Stimulated activated naive CD8-positive, alpha-beta T cell treated with anti-CD3 and anti-CD28 coated beads, Interleukin-15, amount 100 ng/mL, for 72 hours (primary cell): ENCODE measurements at regions not wholly inside any gene's neighbourhood (a gene's known extent, or its start where the extent isn't known, plus 50 kb on each side); places are given as distances from the start of the nearest gene placed in this dataset.

Experiments
- ATAC-seq: fragments of 150-1000 bp; cut with Tn5 transposase; 2 replicates; pipeline ENCODE4 v1.10.0; 2021; ENCODE audit warnings: mild to moderate bottlenecking, moderate library complexity
- DNase-seq, 2 donors: peaks; one replicate each; pipeline ENCODE4 v3.0.0; 2021 to 2022
- H3K27ac Mint-ChIP-seq, 2 donors: one replicate each; pipeline ENCODE4 v1.8.0; 2022; ENCODE audit warnings: mild to moderate bottlenecking in 2 of 2, mixed read lengths in 2 of 2, moderate library complexity in 2 of 2
- H3K27me3 Mint-ChIP-seq: one replicate; pipeline ENCODE4 v1.8.0; 2022; ENCODE audit warnings: mixed read lengths
- H3K4me1 Mint-ChIP-seq: one replicate; pipeline ENCODE4 v1.8.0; 2022; ENCODE audit warnings: mild to moderate bottlenecking, mixed read lengths
- H3K4me3 Mint-ChIP-seq, 2 donors: one replicate each; pipeline ENCODE4 v1.8.0; 2022; ENCODE audit warnings: mild to moderate bottlenecking in 2 of 2, mixed read lengths in 2 of 2, moderate library complexity in 1 of 2
- H3K9me3 Mint-ChIP-seq, 2 donors: one replicate each; pipeline ENCODE4 v1.8.0; 2022; ENCODE audit warnings: mixed read lengths in 2 of 2

DNA sequence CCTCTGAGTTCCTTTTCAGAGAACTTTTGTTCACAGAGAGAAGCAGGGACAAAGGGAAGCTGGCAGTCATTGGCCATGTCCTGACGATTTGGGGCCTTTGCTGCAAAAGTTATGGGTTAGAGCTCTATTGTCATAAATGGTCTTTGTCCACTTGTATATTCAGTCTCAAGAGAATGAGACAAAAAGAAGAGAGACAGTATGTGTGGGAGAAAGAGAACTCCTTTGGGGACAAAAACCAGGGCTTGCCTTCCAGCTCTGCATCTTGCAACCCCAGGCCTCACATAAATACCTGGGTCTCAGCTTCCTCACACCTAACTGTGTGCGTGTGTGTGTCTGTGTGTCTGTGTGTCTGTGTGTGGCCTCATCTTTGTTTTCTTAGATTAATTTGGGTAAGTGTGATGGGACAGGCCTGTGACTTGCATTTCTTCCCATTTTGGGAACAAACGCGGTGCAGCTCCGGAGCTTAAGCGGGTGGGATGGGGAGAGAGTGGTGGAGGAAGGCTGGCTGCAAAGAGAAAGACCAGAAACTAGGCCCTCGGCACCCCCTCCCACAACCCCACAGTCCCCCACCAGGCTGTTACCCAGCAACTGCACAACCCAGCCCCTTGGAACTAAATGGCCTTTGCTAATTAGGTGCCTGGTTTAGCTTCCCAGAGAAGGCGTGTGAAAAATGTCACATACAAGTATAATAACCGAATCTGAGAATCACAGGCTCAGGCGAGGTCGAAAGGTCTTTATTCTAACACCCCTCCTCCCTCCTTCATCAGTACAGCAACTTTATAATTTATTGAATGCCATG, 376.9 kb downstream of the CDK5RAP2 start:
- no peak overlapping the region for H3K27ac Mint-ChIP-seq
- ATAC-seq: no peak

DNA sequence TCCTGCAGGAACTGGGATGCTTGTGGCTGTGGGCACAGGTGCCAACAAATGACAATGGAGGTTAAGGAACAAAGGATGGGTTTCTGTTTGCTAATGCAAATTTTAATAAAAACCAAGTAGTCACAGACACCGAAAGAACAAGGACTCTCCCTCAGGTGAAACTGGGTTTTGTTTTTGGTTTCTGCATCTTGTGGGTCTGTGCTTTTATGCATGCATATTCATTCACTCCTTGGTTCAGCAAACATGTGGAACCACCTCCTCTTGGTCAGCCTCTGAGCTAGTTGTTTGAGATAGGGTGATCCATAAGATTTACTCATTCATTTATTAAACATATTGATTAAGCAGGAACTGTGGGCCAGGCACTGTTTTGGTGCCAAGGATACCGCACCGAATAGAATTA, 381.9 kb downstream of the CDK5RAP2 start:
- DNase-seq: no peak
- no peak for ATAC-seq
- Mint-ChIP-seq H3K27me3 (peaks cover 6% of the 10 kb centered on the region), H3K9me3 (no peaks in the 10 kb centered on the region), H3K27ac (no peak overlapping the region), H3K4me1 (no peaks in the 10 kb centered on the region), H3K4me3 (no peak overlapping the region)

More for the DNA sequence above, 376.9 kb downstream of the CDK5RAP2 start:
- Mint-ChIP-seq H3K9me3 (no peaks in the 10 kb centered on the region), H3K4me3 (no peak overlapping the region), H3K4me1 (no peaks in the 10 kb centered on the region), H3K27me3 (no peaks in the 10 kb centered on the region)
- no peak for DNase-seq

DNA sequence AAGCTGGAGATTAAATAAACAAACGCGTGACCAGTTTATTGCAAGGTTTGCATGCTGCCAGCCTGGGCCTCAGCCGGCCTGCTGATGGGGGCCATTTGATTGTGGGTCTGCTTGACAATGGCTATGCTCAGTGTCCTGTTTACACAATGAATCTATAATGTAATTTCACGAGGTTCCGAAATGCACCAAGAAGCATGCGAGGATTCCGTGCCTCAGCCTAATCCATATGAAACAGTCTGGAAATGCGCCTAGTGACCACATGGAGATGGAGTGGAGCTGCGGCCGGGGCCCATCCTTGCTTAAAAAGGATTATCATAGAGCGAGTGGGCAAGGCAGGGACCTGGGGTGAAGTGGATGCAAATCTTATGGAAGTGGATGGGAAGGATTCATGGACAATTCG, 382.4 kb downstream of the CDK5RAP2 start:
- DNase-seq: no peak
- no peaks in the 10 kb centered on the region for H3K9me3 Mint-ChIP-seq

DNA sequence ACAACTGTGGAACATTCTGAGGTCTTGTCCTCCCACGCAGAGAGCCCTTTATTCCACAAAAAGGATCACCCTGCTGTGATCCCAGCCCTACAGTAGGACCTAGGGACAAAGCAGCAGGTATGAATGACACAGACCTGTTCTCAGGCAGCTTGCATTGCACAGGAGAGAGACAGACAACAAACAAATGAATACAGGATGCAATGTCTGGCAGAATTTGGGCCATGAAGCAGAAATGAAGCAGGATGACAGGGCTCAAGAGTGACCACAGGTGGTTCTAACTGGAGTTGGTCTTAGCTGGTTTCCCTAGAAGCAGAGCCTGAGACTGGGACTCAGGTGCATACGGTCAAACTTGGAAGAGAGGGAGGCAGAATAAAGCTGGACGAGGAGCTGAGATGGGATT, 388.8 kb downstream of the CDK5RAP2 start:
- H3K27me3 Mint-ChIP-seq: peaks cover 9% of the 10 kb centered on the region
- no peak overlapping the region for H3K4me3 Mint-ChIP-seq
- DNase-seq (no peak), ATAC-seq (no peak)
- no peaks in the 10 kb centered on the region for H3K4me1 Mint-ChIP-seq
- no peak overlapping the region for H3K27ac Mint-ChIP-seq
- H3K9me3 Mint-ChIP-seq: peaks cover 0 to 9% of the 10 kb centered on the region in 2 donors

More for the DNA sequence above, 382.4 kb downstream of the CDK5RAP2 start:
- Mint-ChIP-seq H3K4me3 (no peak overlapping the region), H3K4me1 (no peaks in the 10 kb centered on the region), H3K27ac (no peak overlapping the region), H3K27me3 (peaks cover 6% of the 10 kb centered on the region)
- ATAC-seq: no peak

DNA sequence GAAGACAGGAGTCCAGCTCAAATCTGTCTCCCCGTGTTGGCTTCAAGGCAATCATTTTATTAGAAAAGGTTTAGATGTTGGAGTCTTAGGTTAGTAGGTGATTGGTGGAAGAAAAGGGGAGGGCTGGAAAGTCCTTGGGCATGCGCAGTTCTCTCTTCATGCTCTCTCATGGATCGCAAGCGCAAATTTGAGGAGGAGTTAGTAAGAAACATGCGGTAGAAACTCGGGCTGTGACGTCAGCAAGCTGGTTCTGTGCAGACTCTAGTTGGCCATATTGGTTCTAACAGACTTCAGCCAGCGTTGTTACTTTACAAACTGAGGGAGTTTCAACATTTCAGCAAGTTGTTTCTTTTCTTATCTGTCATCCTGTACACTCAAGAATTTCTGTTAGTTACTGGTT, 392.2 kb downstream of the CDK5RAP2 start:
- no peak for ATAC-seq

DNA sequence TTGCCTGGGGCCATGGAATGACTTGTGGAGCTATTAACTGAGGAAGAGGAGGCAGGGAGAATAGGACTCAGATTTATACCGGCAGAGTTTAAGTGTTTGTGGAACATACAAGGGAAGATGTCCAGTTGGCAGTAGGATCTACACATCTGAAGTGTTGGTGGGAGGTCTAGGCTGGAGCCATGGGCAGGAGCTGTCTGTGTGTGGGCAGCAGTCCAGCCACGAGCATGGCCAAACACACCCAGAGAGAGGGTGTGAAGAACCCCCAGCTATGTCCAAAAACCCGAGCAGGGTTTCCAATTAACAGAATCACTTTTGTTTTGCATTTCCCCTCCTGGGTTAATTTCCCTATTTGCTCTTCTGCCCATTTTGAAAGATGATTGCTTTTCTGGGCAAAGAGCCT, 393.7 kb downstream of the CDK5RAP2 start:
- H3K27ac Mint-ChIP-seq: peak overlapping the region in 1 of 2 donors; percentile 38
- peaks cover 19% of the 10 kb centered on the region for H3K27me3 Mint-ChIP-seq
- DNase-seq: no peak
- no peaks in the 10 kb centered on the region for H3K4me1 Mint-ChIP-seq
- ATAC-seq: no peak
- no peak overlapping the region for H3K4me3 Mint-ChIP-seq
- H3K9me3 Mint-ChIP-seq: peaks cover 0 to 21% of the 10 kb centered on the region in 2 donors

More for the DNA sequence above, 392.2 kb downstream of the CDK5RAP2 start:
- no peak overlapping the region for H3K27ac Mint-ChIP-seq
- H3K4me1 Mint-ChIP-seq: no peaks in the 10 kb centered on the region
- H3K27me3 Mint-ChIP-seq: peaks cover 19% of the 10 kb centered on the region
- peaks cover 0 to 21% of the 10 kb centered on the region in 2 donors for H3K9me3 Mint-ChIP-seq
- H3K4me3 Mint-ChIP-seq: no peak overlapping the region
- DNase-seq: no peak

DNA sequence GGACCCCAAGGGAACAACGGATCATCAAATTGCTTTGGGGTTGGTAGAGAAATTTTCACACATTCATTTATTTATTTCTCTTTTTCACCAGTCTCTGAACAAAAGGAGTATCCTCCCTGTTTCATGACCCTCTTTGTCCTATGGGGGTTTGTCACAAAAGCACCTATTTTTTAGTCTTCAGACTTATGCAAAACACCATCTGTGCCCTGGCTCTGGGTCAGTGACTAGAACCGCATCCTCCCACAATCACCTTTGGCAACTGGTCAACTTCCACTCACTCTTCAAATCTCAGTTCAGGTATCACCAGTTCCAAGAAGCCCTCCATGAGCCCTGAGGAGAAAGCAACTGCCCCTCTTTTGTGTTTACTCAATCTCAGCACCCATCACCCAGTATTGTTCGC, 395.7 kb downstream of the CDK5RAP2 start:
- H3K27me3 Mint-ChIP-seq: peaks cover 33% of the 10 kb centered on the region
- H3K9me3 Mint-ChIP-seq: peaks cover 0 to 22% of the 10 kb centered on the region in 2 donors
- H3K4me3 Mint-ChIP-seq: no peak overlapping the region
- no peak overlapping the region for H3K27ac Mint-ChIP-seq
- H3K4me1 Mint-ChIP-seq: no peaks in the 10 kb centered on the region
- ATAC-seq (no peak), DNase-seq (no peak)

DNA sequence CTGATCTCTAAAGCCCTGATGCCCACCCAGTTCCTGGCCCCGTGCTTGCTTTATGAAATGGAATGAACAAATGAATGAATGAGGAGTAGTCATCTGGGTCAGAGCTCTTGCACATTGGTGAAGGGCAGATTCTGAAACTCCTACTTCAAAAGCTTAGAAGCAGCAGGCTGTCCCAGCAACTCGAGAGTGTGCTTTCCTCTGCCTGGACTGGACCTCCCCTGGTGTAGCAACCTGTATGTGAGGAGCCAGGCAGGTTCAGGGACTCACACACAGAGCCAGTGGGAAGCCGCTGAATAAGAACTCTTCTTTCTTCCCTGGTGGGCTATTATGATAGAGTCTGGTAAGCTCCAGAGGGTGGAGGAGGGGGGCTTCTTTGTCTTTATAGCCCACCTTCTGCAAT, 396.4 kb downstream of the CDK5RAP2 start:
- DNase-seq: no peak
- Mint-ChIP-seq H3K9me3 (peaks cover 0 to 27% of the 10 kb centered on the region in 2 donors), H3K27me3 (peaks cover 38% of the 10 kb centered on the region), H3K4me1 (no peaks in the 10 kb centered on the region), H3K27ac (no peak overlapping the region), H3K4me3 (no peak overlapping the region)
- no peak for ATAC-seq

DNA sequence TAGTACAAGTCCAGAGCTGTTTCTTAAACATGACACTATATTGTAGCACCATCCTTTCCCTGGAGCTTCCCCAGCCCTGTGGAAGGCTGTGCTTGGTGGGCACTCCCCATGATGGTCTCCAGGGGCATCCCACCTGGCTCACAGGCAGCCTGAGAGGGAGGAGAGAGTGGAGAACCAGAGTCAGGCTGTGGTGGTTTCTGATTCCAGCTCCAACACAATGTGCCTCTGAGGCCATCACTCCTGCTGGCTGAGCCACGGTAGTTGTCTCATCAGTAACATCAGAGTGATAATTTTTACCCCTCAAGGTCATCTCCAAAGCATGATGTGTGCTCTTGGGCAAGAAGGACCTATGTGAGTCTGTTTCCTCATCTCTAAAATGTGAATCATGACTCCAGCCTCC, 398.0 kb downstream of the CDK5RAP2 start:
- ATAC-seq: no peak
- DNase-seq: no peak
- H3K27ac Mint-ChIP-seq: no peak overlapping the region
- peaks cover 31% of the 10 kb centered on the region for H3K27me3 Mint-ChIP-seq
- no peaks in the 10 kb centered on the region for H3K4me1 Mint-ChIP-seq
- peaks cover 4 to 24% of the 10 kb centered on the region in 2 donors for H3K9me3 Mint-ChIP-seq
- no peak overlapping the region for H3K4me3 Mint-ChIP-seq

DNA sequence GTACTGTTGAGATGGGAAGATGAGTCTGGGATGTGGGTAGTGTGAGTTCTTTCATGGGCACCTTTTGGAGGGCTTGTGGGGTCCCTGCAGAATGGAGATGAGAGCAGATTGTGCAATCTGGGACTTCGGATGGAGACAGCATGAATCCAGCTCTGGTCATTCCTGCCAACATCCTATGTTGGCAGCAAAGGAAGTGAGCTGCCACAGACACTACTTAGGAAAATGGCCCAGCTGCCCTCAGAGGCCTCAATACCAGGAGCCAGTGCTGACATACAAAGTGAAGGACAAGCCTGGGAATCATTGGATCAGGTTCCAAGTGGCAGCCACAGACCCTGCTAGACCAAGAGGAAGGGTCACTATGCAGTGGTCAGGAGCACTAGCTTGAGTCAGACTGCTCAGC, 402.8 kb downstream of the CDK5RAP2 start:
- H3K27me3 Mint-ChIP-seq: peaks cover 21% of the 10 kb centered on the region
- peaks cover 4 to 20% of the 10 kb centered on the region in 2 donors for H3K9me3 Mint-ChIP-seq

DNA sequence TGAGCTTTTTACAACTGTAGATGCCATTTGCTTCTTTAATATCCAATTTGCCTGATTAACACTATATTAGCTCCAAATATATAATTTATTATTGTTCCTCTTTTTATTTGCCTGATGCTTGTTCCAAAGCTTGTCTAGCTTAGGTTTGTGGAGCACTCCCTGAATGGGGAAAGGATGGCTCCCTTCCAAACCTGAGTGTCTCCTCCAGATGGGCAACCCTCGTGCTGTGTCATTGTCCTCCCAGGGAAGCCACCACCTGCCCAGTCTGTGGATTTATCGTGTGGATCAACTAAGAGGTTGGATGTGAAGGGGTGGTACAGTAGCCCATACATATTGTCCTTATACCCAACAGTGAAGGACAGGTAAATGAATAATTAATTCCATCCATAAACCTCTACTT, 404.9 kb downstream of the CDK5RAP2 start:
- Mint-ChIP-seq H3K4me3 (no peak overlapping the region), H3K4me1 (no peaks in the 10 kb centered on the region), H3K27me3 (peaks cover 14% of the 10 kb centered on the region), H3K27ac (no peak overlapping the region), H3K9me3 (peaks cover 7 to 31% of the 10 kb centered on the region in 2 donors)
- ATAC-seq: no peak
- no peak for DNase-seq

More for the DNA sequence above, 402.8 kb downstream of the CDK5RAP2 start:
- H3K4me3 Mint-ChIP-seq: no peak overlapping the region
- no peak overlapping the region for H3K27ac Mint-ChIP-seq
- no peak for ATAC-seq
- H3K4me1 Mint-ChIP-seq: no peaks in the 10 kb centered on the region
- DNase-seq: no peak

DNA sequence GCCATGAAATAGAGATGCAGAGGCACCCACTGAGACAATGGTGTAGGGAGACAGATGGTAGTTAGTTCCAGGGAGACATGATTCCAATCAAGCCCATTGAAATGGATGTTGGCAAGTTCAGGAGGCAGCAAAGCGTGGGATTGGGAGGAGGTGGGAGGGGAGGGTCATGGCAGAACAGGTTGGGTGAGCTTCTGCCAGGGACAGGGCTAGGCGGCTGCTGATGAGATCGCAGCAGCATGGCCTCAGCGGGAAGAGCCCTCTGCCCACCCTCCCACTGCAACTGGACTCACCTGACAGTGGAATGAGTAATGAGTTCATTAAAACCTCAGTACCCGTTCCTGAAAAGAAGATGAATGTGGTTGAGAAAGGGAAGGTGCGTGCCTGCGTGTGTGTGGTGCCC, 418.2 kb downstream of the CDK5RAP2 start:
- H3K4me1 Mint-ChIP-seq: no peaks in the 10 kb centered on the region
- H3K4me3 Mint-ChIP-seq: no peak overlapping the region
- DNase-seq (no peak), ATAC-seq (no peak)
- H3K9me3 Mint-ChIP-seq: peaks cover 4 to 10% of the 10 kb centered on the region in 2 donors
- H3K27ac Mint-ChIP-seq: no peak overlapping the region
- H3K27me3 Mint-ChIP-seq: no peaks in the 10 kb centered on the region

DNA sequence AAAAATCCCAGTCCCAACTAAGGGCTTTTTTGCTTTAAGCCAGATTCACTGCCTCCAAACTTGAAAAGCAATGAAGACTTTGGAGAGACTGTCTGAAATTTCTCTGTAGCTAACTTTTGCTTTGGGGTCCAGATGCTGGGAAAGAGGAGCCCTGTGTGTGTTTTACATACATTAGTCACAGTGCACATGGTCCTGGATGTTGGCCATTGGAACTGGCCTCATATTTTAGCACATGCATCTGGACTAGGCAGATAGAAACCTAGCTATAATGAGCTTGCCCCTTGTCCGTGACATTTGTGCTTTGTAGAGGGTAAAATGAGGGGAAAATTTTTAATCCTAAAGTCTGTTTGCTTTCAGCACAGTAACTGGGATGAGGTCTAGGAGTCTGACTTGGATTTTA, 421.7 kb downstream of the CDK5RAP2 start:
- H3K9me3 Mint-ChIP-seq: peaks cover 4 to 11% of the 10 kb centered on the region in 2 donors
- DNase-seq (no peak), ATAC-seq (no peak)
- H3K27ac Mint-ChIP-seq: no peak overlapping the region
- H3K4me1 Mint-ChIP-seq: no peaks in the 10 kb centered on the region
- H3K4me3 Mint-ChIP-seq: no peak overlapping the region
- no peaks in the 10 kb centered on the region for H3K27me3 Mint-ChIP-seq

DNA sequence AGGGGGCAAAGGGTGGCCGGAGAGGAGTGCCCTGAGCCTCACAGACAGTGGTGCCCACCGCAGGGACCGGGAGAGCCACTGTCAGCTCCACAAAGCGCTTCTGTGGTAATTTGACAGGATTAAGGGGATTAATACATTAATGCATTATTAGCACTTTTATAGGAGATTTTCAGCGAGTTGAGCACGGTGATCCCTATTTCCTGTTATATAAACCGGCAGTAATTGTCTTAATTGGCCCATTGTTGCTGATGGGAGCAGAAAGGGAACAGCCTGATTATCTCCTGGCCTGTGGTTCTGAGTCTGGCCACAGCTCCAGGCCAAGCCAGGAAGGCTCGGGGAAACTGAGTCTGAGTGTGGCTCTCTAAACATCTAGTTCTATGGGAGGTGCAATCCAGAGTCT, 423.6 kb downstream of the CDK5RAP2 start:
- Mint-ChIP-seq H3K4me1 (no peaks in the 10 kb centered on the region), H3K4me3 (no peak overlapping the region), H3K27me3 (no peaks in the 10 kb centered on the region), H3K27ac (no peak overlapping the region), H3K9me3 (peaks cover 4 to 11% of the 10 kb centered on the region in 2 donors)
- ATAC-seq: no peak
- DNase-seq: no peak

DNA sequence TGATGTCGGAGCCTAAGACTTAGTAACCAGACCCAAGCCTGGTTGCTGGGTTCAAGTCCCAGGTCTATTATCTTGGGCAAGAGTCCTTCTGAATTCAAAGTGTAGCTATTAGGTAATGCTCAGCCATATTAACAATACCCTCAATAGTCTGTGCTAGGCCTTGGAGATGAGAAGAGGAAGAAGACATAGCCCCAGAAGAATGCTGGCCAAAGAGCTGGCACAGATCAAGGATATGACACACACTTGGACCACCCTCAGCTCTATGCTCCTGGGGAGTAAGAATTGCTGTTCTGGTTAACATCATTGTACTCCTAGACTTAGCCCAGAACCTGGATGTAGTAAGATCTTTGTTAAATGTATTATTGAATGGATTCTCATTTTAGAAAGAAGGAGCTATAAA, 426.7 kb downstream of the CDK5RAP2 start:
- Mint-ChIP-seq H3K4me1 (no peaks in the 10 kb centered on the region), H3K9me3 (peaks cover 0 to 5% of the 10 kb centered on the region in 2 donors), H3K27ac (no peak overlapping the region), H3K4me3 (no peak overlapping the region), H3K27me3 (no peaks in the 10 kb centered on the region)
- ATAC-seq: no peak
- DNase-seq: no peak

DNA sequence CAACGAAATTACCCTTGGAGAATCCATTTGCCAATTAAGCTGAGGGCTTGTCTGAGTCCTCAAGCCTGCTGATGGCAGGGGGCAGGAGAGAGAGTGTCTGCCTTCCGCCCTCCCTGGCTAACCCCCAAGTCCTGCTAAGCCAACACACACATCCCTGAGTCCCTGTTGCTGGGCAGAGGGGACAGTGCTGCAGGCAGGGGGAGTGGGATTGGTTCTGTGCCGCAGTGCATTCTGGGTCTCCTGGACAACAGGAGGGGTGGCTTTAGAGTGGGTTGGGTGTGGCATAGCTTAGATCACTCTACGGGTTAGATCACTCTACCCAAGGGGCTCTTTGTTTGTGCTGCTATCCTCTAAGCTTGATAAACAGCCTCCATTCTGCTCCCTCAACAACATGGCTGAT, 427.7 kb downstream of the CDK5RAP2 start:
- Mint-ChIP-seq H3K4me3 (no peak overlapping the region), H3K27me3 (no peaks in the 10 kb centered on the region), H3K4me1 (no peaks in the 10 kb centered on the region), H3K27ac (no peak overlapping the region), H3K9me3 (peaks cover 0 to 5% of the 10 kb centered on the region in 2 donors)
- DNase-seq (no peak), ATAC-seq (no peak)

DNA sequence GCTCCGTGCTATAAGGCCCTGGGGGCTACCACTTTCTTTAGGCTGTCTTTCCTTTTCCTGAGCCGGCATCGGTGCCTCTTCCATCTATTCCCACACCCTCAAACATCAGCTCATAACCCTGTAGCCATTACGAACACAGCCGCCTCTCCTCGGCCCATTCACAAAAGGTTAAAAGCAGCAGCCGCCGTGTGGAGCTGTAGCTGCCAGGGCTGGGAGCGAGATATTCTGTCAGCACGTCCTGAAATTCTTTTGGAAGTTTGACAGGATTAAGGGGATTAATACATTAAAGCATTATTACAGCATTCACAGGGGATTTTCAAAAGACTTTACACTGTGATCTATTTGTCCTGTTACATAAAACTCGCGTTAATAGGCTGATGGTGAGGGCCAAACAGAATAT, 428.2 kb downstream of the CDK5RAP2 start:
- no peaks in the 10 kb centered on the region for H3K27me3 Mint-ChIP-seq
- H3K4me3 Mint-ChIP-seq: no peak overlapping the region
- no peak for ATAC-seq
- peaks cover 0 to under 1% of the 10 kb centered on the region in 2 donors for H3K9me3 Mint-ChIP-seq
- no peak overlapping the region for H3K27ac Mint-ChIP-seq
- H3K4me1 Mint-ChIP-seq: no peaks in the 10 kb centered on the region
- no peak for DNase-seq
